Keratinocyte (primary cell): ENCODE measurements at regions not wholly inside any gene's neighbourhood (a gene's known extent, or its start where the extent isn't known, plus 50 kb on each side); places are given as distances from the start of the nearest gene placed in this dataset.

ENCODE experiments used
- DNase-seq: peaks from one replicate; pipeline ENCODE4 v3.0.0-alpha.2; 2011; ENCODE audit warnings: low read depth, missing footprints, low spot score
- FAIRE-seq: peaks from 2 replicates; lab custom pipeline; 2011; peaks lifted over from hg19 to GRCh38; lab: Jason Lieb, UNC
- H2AFZ ChIP-seq: 2 replicates; pipeline ENCODE4 v1.6.0; 2012; ENCODE audit warnings: low read length, control low read depth, inconsistent platforms; ENCODE audit not compliant: control insufficient read depth
- H3K27ac ChIP-seq: 2 replicates; pipeline ENCODE4 v1.5.1; 2011; ENCODE audit warnings: low read length; ENCODE audit not compliant: control insufficient read depth, insufficient read depth
- H3K27me3 ChIP-seq: 3 replicates; pipeline ENCODE4 v1.6.0; 2011; ENCODE audit warnings: low read length; ENCODE audit not compliant: control insufficient read depth, insufficient read depth; ENCODE audit errors: extremely low read depth
- H3K36me3 ChIP-seq, 2 experiments: 2 replicates in 1 of 2; 3 replicates in 1 of 2; pipeline ENCODE4 v1.5.1; 2011; ENCODE audit warnings: low read length in 2 of 2, mild to moderate bottlenecking in 1 of 2; ENCODE audit not compliant: control insufficient read depth in 2 of 2, insufficient read depth in 2 of 2; ENCODE audit errors: extremely low read depth in 1 of 2
- H3K4me1 ChIP-seq: 3 replicates; pipeline ENCODE4 v1.5.1; 2011; ENCODE audit warnings: low read length; ENCODE audit not compliant: control insufficient read depth, insufficient read depth; ENCODE audit errors: extremely low read depth
- H3K4me2 ChIP-seq: 3 replicates; pipeline ENCODE4 v1.6.0; 2011; ENCODE audit warnings: low read depth, low read length; ENCODE audit not compliant: control insufficient read depth, insufficient read depth; ENCODE audit errors: extremely low read depth
- H3K4me3 ChIP-seq, 3 experiments: fragments of 200-600 bp in 1 of 3; sonication (generic) in 1 of 3; 2 replicates in 2 of 3; 3 replicates in 1 of 3; pipeline ENCODE4 v1.5.1; 2011 to 2016; ENCODE audit warnings: low read length in 3 of 3, mild to moderate bottlenecking in 3 of 3, control low read depth in 2 of 3, inconsistent platforms in 1 of 3, low read depth in 1 of 3, mixed read lengths in 1 of 3, mixed run types in 1 of 3, moderate library complexity in 1 of 3; ENCODE audit not compliant: control insufficient read depth in 2 of 3, insufficient read depth in 2 of 3; ENCODE audit errors: extremely low read depth in 1 of 3
- H3K79me2 ChIP-seq: 2 replicates; pipeline ENCODE4 v1.6.0; 2012; ENCODE audit warnings: low read length; ENCODE audit not compliant: control insufficient read depth, insufficient read depth
- H3K9ac ChIP-seq: 3 replicates; pipeline ENCODE4 v1.6.0; 2011; ENCODE audit warnings: low read length; ENCODE audit not compliant: control insufficient read depth, insufficient read depth; ENCODE audit errors: extremely low read depth
- H3K9me1 ChIP-seq: 3 replicates; pipeline ENCODE4 v1.6.0; 2011; ENCODE audit warnings: low read length; ENCODE audit not compliant: control insufficient read depth, insufficient read depth; ENCODE audit errors: extremely low read depth
- H3K9me3 ChIP-seq: 2 replicates; pipeline ENCODE4 v1.5.1; 2012; ENCODE audit warnings: low read depth, low read length; ENCODE audit not compliant: control insufficient read depth
- H4K20me1 ChIP-seq: 3 replicates; pipeline ENCODE4 v1.6.0; 2011; ENCODE audit warnings: low read length; ENCODE audit not compliant: control insufficient read depth, insufficient read depth; ENCODE audit errors: extremely low read depth
- CTCF ChIP-seq, 3 experiments: IDR thresholded peaks in 1 of 3; conservative IDR thresholded peaks in 1 of 3; optimal IDR thresholded peaks in 1 of 3; 2 replicates in 2 of 3; 3 replicates in 1 of 3; pipeline versions ENCODE3 to v1.5.1; 2011; ENCODE audit warnings: low read length in 3 of 3, mild to moderate bottlenecking in 3 of 3, moderate library complexity in 2 of 3, control low read depth in 1 of 3, inconsistent platforms in 1 of 3; ENCODE audit not compliant: insufficient read depth in 2 of 3; ENCODE audit errors: extremely low read depth in 1 of 3
- EZH2 ChIP-seq: IDR thresholded peaks from one replicate; pipeline ENCODE4 v1.6.1; 2012; ENCODE audit warnings: inconsistent platforms, mild to moderate bottlenecking, low read length, moderate library complexity
- dilution Hi-C: fragments of 300-500 bp; cut with MboI; formaldehyde crosslinking; loops from one replicate; pipeline ENCODE4 v1.7.0; 2020; ENCODE audit warnings: low sequenced_read_pairs; ENCODE audit not compliant: extremely low pct_ligation_motif_present

DNA sequence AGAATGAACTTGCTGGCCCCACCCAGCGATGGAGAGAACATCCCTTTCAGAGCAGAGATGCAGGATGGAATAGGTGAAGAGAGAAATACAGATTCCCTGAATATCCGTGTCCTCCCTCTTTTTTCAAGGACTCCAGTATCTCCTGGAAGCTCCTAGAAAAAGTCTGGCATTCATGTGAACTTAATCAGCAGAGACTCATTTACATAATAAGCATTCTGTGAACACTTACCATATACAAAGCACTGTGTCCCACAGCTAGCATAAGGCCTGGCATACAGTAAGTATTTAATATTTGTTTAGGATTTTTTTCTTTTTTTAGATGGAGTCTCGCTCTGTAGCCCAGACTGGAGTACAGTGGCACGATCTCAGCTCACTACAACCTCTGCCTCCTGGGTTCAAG lies 208.5 kb upstream of the RPL38 start:
- H3K27me3 ChIP-seq = no peaks in the 10 kb centered on the region
- H3K9me1 ChIP-seq = no peaks in the 10 kb centered on the region
- no peak for FAIRE-seq

GRCh38 chr17:73997059-73997458 lies 206.4 kb upstream of the RPL38 start:
- no peak for TF ChIP-seq EZH2
- TF ChIP-seq CTCF (optimal IDR thresholded peaks at IDR 0.05 in 1 of 3, IDR thresholded peaks at IDR 0.05 in 1 of 3, conservative IDR thresholded peaks at IDR 0.05 in 1 of 3; ENCODE audit: extremely low read depth in 1 of 3, insufficient read depth in 2 of 3, low read length in 3 of 3) = no peak
- H3K27me3 ChIP-seq = no peaks in the 10 kb centered on the region
- H4K20me1 ChIP-seq = no peaks in the 10 kb centered on the region
- FAIRE-seq (no peak), DNase-seq (no peak)
- no peaks in the 10 kb centered on the region for H3K4me1 ChIP-seq
- H3K9me1 ChIP-seq = no peaks in the 10 kb centered on the region
- no peak overlapping the region for H2AFZ ChIP-seq
- no peaks in the 10 kb centered on the region for H3K9me3 ChIP-seq
- no peak overlapping the region for H3K4me3 ChIP-seq
- dilution Hi-C loops = no loop called here
- H3K4me2 ChIP-seq = no peak overlapping the region
- H3K36me3 ChIP-seq = no peaks in the 10 kb centered on the region
- no peak overlapping the region for H3K9ac ChIP-seq
- H3K27ac ChIP-seq = no peak overlapping the region
- H3K79me2 ChIP-seq = no peaks in the 10 kb centered on the region

More for the DNA sequence above, 208.5 kb upstream of the RPL38 start:
- Histone ChIP-seq H2AFZ (no peak overlapping the region), H3K27ac (no peak overlapping the region), H3K9ac (no peak overlapping the region), H3K36me3 (no peaks in the 10 kb centered on the region), H3K4me2 (no peak overlapping the region), H3K79me2 (no peaks in the 10 kb centered on the region), H3K4me1 (no peaks in the 10 kb centered on the region), H3K9me3 (no peaks in the 10 kb centered on the region), H4K20me1 (no peaks in the 10 kb centered on the region), H3K4me3 (no peak overlapping the region)
- DNase-seq = no peak
- no peak for TF ChIP-seq EZH2
- TF ChIP-seq CTCF (optimal IDR thresholded peaks at IDR 0.05 in 1 of 3, IDR thresholded peaks at IDR 0.05 in 1 of 3, conservative IDR thresholded peaks at IDR 0.05 in 1 of 3; ENCODE audit: extremely low read depth in 1 of 3, insufficient read depth in 2 of 3, low read length in 3 of 3) = no peak
- dilution Hi-C loops = no loop called here
